RWPE1 (cell line): ENCODE measurements at regions not wholly inside any gene's neighbourhood (a gene's known extent, or its start where the extent isn't known, plus 50 kb on each side); places are given as distances from the start of the nearest gene placed in this dataset.

Source experiments
- CTCF ChIA-PET: fragments of 350-600 bp; sonication (Branson Sonifier 250); formaldehyde crosslinking; extraction: SDS; loops from one replicate; lab custom pipeline; 2021; lab: Yijun Ruan, JAX
- POLR2A ChIA-PET: fragments of 400-600 bp; formaldehyde crosslinking; extraction: SDS; loops from one replicate; lab custom pipeline; 2020; ENCODE audit warnings: antibody characterized with exemption; ENCODE audit not compliant: low non-redundant PET; lab: Yijun Ruan, JAX
- DNase-seq: peaks from one replicate; pipeline ENCODE4 v3.0.0; 2012; ENCODE audit warnings: low spot score
- H3K27ac ChIP-seq: fragments of 450-650 bp; 2 replicates; pipeline ENCODE4 v1.5.1; 2017
- CTCF ChIP-seq: fragments of 450-650 bp; conservative IDR thresholded peaks from 2 replicates; pipeline ENCODE4 v1.5.1; 2017; ENCODE audit warnings: low read depth, mild to moderate bottlenecking

GRCh38 chr14:66070542-66071319 is 415.4 kb upstream of the CCDC196 start:
- no peak overlapping the region for H3K27ac ChIP-seq
- peak; percentile 50 for TF ChIP-seq CTCF
- DNase-seq = peak; percentile 41
- POLR2A ChIA-PET = no interaction called here
- CTCF ChIA-PET = interaction anchor here (0.7 kb wide), 1 partner anchor 314 kb away, joined by 3 read pairs; no protein-coding TSS in a partner anchor

GRCh38 chr14:66072190-66073084 is 413.7 kb upstream of the CCDC196 start:
- TF ChIP-seq CTCF = no peak
- ChIA-PET POLR2A (no interaction called here), CTCF (no interaction called here)
- H3K27ac ChIP-seq = no peak overlapping the region
- DNase-seq = no peak

- H3K27ac ChIP-seq = no peak overlapping the region
- CTCF ChIA-PET = interaction anchor here (0.6 kb wide), 1 partner anchor 13 kb away, joined by 3 read pairs; no protein-coding TSS in a partner anchor
- TF ChIP-seq CTCF = no peak
- no peak for DNase-seq
- POLR2A ChIA-PET = no interaction called here
Measured at GRCh38 chr14:66074537-66074936, 411.6 kb upstream of the CCDC196 start.

GRCh38 chr14:66076176-66076575 is 410.0 kb upstream of the CCDC196 start:
- DNase-seq = no peak
- TF ChIP-seq CTCF = no peak
- POLR2A ChIA-PET = no interaction called here
- no peak overlapping the region for H3K27ac ChIP-seq
- CTCF ChIA-PET = no interaction called here

GRCh38 chr14:66078006-66078405 is 408.2 kb upstream of the CCDC196 start:
- no peak for DNase-seq
- CTCF ChIA-PET = interaction anchor here (1.1 kb wide), 1 partner anchor 55 kb away, joined by 3 read pairs; no protein-coding TSS in a partner anchor
- no peak for TF ChIP-seq CTCF
- POLR2A ChIA-PET = no interaction called here
- H3K27ac ChIP-seq = no peak overlapping the region

GRCh38 chr14:66081594-66082376 is 404.4 kb upstream of the CCDC196 start:
- TF ChIP-seq CTCF = no peak
- POLR2A ChIA-PET = no interaction called here
- CTCF ChIA-PET = no interaction called here
- H3K27ac ChIP-seq = no peak overlapping the region
- no peak for DNase-seq
